ENCODE measurements at regions not wholly inside any gene's neighbourhood (a gene's known extent, or its start where the extent isn't known, plus 50 kb on each side); places are given as distances from the start of the nearest gene placed in this dataset.

DNA sequence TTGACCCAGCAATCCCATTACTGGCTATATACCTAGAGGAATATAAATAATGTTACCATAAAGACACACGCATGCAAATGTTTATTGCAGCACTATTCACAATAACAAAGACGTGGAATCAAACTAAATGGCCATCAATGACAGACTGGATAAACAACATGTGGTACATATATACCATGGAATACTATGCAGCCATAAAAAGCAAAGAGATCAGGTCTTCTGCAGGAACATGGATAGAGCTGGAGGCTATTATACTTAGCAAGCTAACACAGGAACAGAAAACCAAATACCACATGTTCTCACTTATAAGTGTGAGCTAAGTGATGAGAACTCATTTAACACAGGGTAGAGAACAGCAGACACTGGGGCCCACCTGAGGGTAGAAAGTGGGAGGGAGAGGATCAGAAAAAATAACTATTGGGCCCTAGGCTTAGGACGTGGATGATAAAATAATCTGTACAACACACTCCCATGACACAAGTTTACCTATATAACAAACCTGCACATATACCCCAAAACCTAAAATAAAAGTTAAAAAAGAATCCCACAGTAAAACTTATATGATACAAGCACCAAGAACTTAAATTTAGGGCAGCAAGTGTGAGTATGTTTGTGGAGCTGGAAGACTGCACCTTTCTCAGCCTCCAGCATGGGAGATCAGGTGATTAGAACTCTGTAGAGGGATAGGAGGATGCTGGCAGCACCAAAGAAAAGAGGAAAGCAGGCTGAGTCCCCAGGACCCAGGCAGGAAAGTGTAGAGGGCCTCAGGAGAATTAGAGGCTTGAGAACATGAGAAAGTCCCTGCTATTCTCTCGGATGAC, 320.8 kb upstream of the USP24 start:
- Histone ChIP-seq H3K4me1 (ENCODE audit: insufficient read depth, low read length) (no peaks in the 10 kb centered on the region), H3K79me1 (ENCODE audit: insufficient read depth, low read depth, low read length, poor library complexity, severe bottlenecking) (no peaks in the 10 kb centered on the region), H4K8ac (replicated peaks; ENCODE audit: insufficient read length, low read depth, low read length) (no peak overlapping the region), H3K18ac (ENCODE audit: insufficient read length, low read depth, low read length) (no peak overlapping the region), H2BK15ac (ENCODE audit: low read depth, low read length) (no peak overlapping the region), H3K23ac (ENCODE audit: insufficient read length, low read depth, low read length) (no peak overlapping the region), H3K9me3 (ENCODE audit: control insufficient read depth, low read depth, low read length) (no peaks in the 10 kb centered on the region), H3K79me2 (ENCODE audit: insufficient read depth, low read length) (no peaks in the 10 kb centered on the region), H3K4me2 (ENCODE audit: insufficient read depth, insufficient read length, low read length) (no peak overlapping the region), H2AFZ (ENCODE audit: low read length) (no peak overlapping the region), H3K56ac (ENCODE audit: insufficient read length, low read depth, low read length) (no peak overlapping the region), H3K27ac (ENCODE audit: insufficient read length, low read depth, low read length) (no peak overlapping the region), H3K14ac (ENCODE audit: insufficient read depth, low read length) (no peak overlapping the region), H3K23me2 (ENCODE audit: insufficient read length, low read depth, low read length, poor library complexity, severe bottlenecking) (no peaks in the 10 kb centered on the region), H2BK12ac (ENCODE audit: insufficient read length, low read depth, low read length) (no peak overlapping the region), H2BK20ac (ENCODE audit: low read depth, low read length, poor library complexity, severe bottlenecking) (no peak overlapping the region), H3T11ph (ENCODE audit: low read length) (no peak overlapping the region), H4K20me1 (ENCODE audit: control insufficient read depth, insufficient read depth, insufficient read length) (no peaks in the 10 kb centered on the region), H2BK5ac (ENCODE audit: insufficient read length, low read length) (no peak overlapping the region), H3K27me3 (ENCODE audit: insufficient read depth, low read length) (no peaks in the 10 kb centered on the region), H4K91ac (ENCODE audit: insufficient read length, low read depth, low read length) (no peak overlapping the region), H2BK120ac (ENCODE audit: low read depth, low read length, poor library complexity, severe bottlenecking) (no peak overlapping the region), H3K9ac (ENCODE audit: extremely low read depth, insufficient read length, low read length) (no peak overlapping the region), H2AK5ac (ENCODE audit: insufficient read length, low read length) (no peak overlapping the region), H3K4ac (ENCODE audit: low read depth, low read length) (no peak overlapping the region), H4K5ac (ENCODE audit: insufficient read length, low read depth, low read length) (no peak overlapping the region)
- WGBS (ENCODE audit: extremely low coverage, insufficient read length, low lambda C conversion rate), result no CpG with 5 or more reads among the region's 4 CpGs
- Mint-ChIP-seq H3K9me3 (no peaks in the 10 kb centered on the region; a peak in 1 of 5 replicates), H3K4me3 (no peak overlapping the region), H3K4me1 (peaks cover 7 to 8% of the 10 kb centered on the region in 2 experiments), H3K27me3 (ENCODE audit: low read depth) (peaks cover 39% of the 10 kb centered on the region), H3K36me3 (ENCODE audit: insufficient read depth in 1 of 3, low read depth in 3 of 3) (no peaks in the 10 kb centered on the region), H3K27ac (no peak overlapping the region)
- DNase-seq, result no peak
- TF ChIP-seq, protein P1, sequence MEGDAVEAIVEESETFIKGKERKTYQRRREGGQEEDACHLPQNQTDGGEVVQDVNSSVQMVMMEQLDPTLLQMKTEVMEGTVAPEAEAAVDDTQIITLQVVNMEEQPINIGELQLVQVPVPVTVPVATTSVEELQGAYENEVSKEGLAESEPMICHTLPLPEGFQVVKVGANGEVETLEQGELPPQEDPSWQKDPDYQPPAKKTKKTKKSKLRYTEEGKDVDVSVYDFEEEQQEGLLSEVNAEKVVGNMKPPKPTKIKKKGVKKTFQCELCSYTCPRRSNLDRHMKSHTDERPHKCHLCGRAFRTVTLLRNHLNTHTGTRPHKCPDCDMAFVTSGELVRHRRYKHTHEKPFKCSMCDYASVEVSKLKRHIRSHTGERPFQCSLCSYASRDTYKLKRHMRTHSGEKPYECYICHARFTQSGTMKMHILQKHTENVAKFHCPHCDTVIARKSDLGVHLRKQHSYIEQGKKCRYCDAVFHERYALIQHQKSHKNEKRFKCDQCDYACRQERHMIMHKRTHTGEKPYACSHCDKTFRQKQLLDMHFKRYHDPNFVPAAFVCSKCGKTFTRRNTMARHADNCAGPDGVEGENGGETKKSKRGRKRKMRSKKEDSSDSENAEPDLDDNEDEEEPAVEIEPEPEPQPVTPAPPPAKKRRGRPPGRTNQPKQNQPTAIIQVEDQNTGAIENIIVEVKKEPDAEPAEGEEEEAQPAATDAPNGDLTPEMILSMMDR (conservative IDR thresholded peaks at IDR 0.05), result no peak

Measured in H9 (cell line).